Ishikawa (cell line): ENCODE measurements at regions not wholly inside any gene's neighbourhood (a gene's known extent, or its start where the extent isn't known, plus 50 kb on each side); places are given as distances from the start of the nearest gene placed in this dataset.

Source experiments
- CEBPB ChIP-seq: IDR thresholded peaks from 2 replicates; pipeline ENCODE4 v1.6.1; 2012
- CREB1 ChIP-seq: IDR thresholded peaks from 2 replicates; pipeline ENCODE4 v1.6.1; 2012; ENCODE audit warnings: low read depth
- EGR1 ChIP-seq: IDR thresholded peaks from 2 replicates; pipeline ENCODE4 v1.6.1; 2012
- EP300 ChIP-seq: IDR thresholded peaks from 2 replicates; pipeline ENCODE4 v1.6.1; 2012; ENCODE audit warnings: borderline replicate concordance
- FOXM1 ChIP-seq: IDR thresholded peaks from 2 replicates; pipeline ENCODE4 v1.6.1; 2012; ENCODE audit warnings: low read depth, borderline replicate concordance
- NFIC ChIP-seq: IDR thresholded peaks from 2 replicates; pipeline ENCODE4 v1.6.1; 2012
- RAD21 ChIP-seq: IDR thresholded peaks from 2 replicates; pipeline ENCODE4 v1.6.1; 2012; ENCODE audit warnings: low read depth
- TAF1 ChIP-seq: IDR thresholded peaks from 2 replicates; pipeline ENCODE4 v1.6.1; 2012; ENCODE audit warnings: low read depth, mild to moderate bottlenecking
- TCF12 ChIP-seq: IDR thresholded peaks from 2 replicates; pipeline ENCODE4 v1.6.1; 2012; ENCODE audit warnings: low read depth
- TEAD4 ChIP-seq: IDR thresholded peaks from 2 replicates; pipeline ENCODE4 v1.6.1; 2012
- YY1 ChIP-seq: IDR thresholded peaks from 2 replicates; pipeline ENCODE4 v1.6.1; 2012; ENCODE audit warnings: low read depth
- ZBTB7A ChIP-seq: IDR thresholded peaks from 2 replicates; pipeline ENCODE4 v1.6.1; 2012; ENCODE audit warnings: low read depth
- TF ChIP-seq, protein P1 (sequence below): IDR thresholded peaks from 2 replicates; pipeline ENCODE4 v1.6.1; 2012
- TF ChIP-seq, protein P2 (sequence below): IDR thresholded peaks from 2 replicates; pipeline ENCODE4 v1.6.1; 2012; ENCODE audit warnings: low read depth, mild to moderate bottlenecking
- TF ChIP-seq, protein P3 (sequence below): IDR thresholded peaks from 2 replicates; pipeline ENCODE4 v1.6.1; 2012

DNA sequence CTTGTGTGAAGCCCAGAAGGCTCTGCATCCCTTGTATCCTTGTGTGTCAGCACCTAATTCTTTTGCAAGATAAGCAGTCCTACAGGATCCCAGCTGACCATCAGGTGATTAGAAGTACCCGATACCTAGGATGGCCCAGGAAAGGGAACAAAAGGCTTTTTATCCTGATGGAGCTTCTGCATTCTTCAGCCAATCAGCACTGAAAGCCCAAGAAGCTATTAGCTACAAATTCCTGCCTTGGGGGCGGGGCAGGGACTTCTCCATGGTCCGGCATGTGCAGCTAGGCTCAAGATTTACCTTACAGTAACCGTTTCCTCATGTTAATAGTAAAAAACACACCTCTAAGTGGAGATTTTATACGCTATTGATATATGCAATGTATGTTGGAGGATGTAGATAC lies 264.6 kb upstream of the THUMPD2 start:
- TF ChIP-seq, protein P1, sequence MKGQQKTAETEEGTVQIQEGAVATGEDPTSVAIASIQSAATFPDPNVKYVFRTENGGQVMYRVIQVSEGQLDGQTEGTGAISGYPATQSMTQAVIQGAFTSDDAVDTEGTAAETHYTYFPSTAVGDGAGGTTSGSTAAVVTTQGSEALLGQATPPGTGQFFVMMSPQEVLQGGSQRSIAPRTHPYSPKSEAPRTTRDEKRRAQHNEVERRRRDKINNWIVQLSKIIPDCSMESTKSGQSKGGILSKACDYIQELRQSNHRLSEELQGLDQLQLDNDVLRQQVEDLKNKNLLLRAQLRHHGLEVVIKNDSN, result no peak
- TF ChIP-seq, protein P2, sequence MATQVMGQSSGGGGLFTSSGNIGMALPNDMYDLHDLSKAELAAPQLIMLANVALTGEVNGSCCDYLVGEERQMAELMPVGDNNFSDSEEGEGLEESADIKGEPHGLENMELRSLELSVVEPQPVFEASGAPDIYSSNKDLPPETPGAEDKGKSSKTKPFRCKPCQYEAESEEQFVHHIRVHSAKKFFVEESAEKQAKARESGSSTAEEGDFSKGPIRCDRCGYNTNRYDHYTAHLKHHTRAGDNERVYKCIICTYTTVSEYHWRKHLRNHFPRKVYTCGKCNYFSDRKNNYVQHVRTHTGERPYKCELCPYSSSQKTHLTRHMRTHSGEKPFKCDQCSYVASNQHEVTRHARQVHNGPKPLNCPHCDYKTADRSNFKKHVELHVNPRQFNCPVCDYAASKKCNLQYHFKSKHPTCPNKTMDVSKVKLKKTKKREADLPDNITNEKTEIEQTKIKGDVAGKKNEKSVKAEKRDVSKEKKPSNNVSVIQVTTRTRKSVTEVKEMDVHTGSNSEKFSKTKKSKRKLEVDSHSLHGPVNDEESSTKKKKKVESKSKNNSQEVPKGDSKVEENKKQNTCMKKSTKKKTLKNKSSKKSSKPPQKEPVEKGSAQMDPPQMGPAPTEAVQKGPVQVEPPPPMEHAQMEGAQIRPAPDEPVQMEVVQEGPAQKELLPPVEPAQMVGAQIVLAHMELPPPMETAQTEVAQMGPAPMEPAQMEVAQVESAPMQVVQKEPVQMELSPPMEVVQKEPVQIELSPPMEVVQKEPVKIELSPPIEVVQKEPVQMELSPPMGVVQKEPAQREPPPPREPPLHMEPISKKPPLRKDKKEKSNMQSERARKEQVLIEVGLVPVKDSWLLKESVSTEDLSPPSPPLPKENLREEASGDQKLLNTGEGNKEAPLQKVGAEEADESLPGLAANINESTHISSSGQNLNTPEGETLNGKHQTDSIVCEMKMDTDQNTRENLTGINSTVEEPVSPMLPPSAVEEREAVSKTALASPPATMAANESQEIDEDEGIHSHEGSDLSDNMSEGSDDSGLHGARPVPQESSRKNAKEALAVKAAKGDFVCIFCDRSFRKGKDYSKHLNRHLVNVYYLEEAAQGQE, result no peak
- no peak for TF ChIP-seq EGR1
- no peak for TF ChIP-seq YY1
- no peak for TF ChIP-seq FOXM1
- no peak for TF ChIP-seq TEAD4
- no peak for TF ChIP-seq TAF1
- no peak for TF ChIP-seq CEBPB
- no peak for TF ChIP-seq NFIC
- no peak for TF ChIP-seq TCF12
- no peak for TF ChIP-seq CREB1
- TF ChIP-seq RAD21, result no peak
- TF ChIP-seq EP300, result no peak
- no peak for TF ChIP-seq ZBTB7A
- TF ChIP-seq, protein P3, sequence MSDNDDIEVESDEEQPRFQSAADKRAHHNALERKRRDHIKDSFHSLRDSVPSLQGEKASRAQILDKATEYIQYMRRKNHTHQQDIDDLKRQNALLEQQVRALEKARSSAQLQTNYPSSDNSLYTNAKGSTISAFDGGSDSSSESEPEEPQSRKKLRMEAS, result no peak

DNA sequence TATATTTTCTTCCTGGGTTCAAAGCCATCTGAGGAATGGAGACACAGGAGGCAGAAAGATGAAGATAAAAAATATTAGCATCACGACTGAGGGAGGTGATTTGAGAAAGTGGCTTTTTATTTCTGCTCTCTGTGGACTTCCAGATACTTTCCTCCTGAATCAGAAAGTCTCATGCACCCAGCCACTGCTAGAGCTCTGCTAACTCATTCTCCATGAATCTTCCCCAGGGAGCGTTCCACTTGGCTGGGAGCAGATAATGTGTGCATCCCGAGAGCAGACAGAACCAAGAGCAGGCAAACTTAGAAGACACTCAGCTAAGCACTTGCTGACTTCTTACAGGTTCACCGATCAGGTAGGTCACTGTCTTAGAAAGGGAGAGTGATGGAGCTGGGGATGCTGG lies 264.1 kb upstream of the THUMPD2 start:
- TF ChIP-seq CREB1, result no peak
- no peak for TF ChIP-seq EGR1
- no peak for TF ChIP-seq CEBPB
- TF ChIP-seq FOXM1, result no peak
- no peak for TF ChIP-seq TEAD4
- TF ChIP-seq TCF12, result no peak
- TF ChIP-seq NFIC, result no peak
- no peak for TF ChIP-seq YY1
- TF ChIP-seq ZBTB7A, result no peak
- TF ChIP-seq, protein P1, result no peak
- no peak for TF ChIP-seq RAD21

DNA sequence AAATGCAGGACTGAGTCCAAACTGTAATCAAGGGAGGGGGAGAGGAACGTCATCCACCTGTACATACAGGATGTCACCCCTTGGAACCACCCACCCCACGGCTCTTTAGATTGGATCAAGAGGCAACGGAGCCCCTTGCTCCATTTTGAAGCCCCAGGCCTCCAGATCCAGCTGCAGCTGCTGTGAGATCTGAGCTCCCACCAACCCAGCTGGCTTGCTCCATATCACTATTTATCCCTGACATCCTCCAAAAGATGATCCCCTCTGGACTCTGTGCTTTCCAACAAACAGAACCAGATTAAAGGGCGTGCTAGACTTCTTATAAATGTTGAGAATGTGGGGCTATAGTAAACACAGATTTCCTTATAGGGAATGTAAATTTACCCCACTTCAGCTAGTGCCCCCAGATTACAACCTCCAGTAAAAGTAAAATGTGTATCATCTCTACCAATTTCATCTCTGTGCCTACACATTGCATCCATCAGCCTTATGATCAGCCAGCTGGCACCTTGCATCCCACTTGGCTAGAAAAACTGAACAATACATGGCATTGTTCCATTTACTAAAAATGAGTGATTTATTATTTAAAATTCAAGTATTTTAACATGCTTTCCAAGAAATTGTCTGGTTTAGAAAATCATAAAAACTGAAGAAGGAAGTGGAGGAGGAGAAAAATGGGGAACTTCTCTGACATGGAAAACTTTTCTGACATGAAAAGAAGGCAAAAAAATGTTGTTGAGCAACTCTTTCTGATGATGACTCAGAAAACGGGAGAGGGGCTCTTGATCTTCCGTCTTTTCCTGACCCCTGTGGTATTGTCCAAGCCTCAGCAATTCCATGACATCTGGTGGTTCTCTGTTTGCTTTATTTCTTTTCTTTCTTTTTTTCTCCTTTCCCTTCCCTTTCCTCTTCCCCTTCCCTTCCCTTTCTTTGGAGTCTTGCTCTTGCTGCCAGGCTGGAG lies 262.6 kb upstream of the THUMPD2 start:
- no peak for TF ChIP-seq NFIC
- TF ChIP-seq EP300, result no peak
- no peak for TF ChIP-seq TCF12
- TF ChIP-seq, protein P1, result no peak
- TF ChIP-seq FOXM1, result no peak
- TF ChIP-seq CEBPB, result no peak
- no peak for TF ChIP-seq TAF1
- TF ChIP-seq ZBTB7A, result no peak
- no peak for TF ChIP-seq EGR1

DNA sequence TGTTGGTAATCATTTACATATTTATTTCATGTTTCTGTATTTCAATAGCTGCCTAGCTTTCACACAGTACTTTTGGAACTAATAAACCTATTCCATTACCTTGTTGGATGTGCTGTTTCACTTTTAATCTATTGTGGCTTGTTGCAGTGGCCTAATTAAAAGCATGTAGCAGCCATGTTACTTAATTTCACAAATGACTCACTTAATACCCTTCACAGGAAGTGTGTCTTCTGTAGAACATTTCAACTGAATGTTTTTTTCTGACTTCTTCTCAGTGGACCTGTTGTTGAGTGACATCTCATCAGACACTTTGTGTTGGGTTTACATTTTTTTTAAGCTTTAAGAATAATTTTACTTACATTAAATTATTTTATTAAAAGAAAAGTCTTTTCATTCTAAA lies 260.5 kb upstream of the THUMPD2 start:
- no peak for TF ChIP-seq TCF12
- TF ChIP-seq CREB1, result no peak
- TF ChIP-seq FOXM1, result no peak
- no peak for TF ChIP-seq RAD21
- TF ChIP-seq EP300, result no peak
- TF ChIP-seq TEAD4, result no peak
- TF ChIP-seq, protein P1, result no peak
- no peak for TF ChIP-seq CEBPB
- TF ChIP-seq ZBTB7A, result no peak
- TF ChIP-seq EGR1, result no peak
- TF ChIP-seq TAF1, result no peak
- TF ChIP-seq NFIC, result no peak
- TF ChIP-seq, protein P3, result no peak
- no peak for TF ChIP-seq YY1
- TF ChIP-seq, protein P2, result no peak
